Karpas-422 (cell line): ENCODE measurements at regions not wholly inside any gene's neighbourhood (a gene's known extent, or its start where the extent isn't known, plus 50 kb on each side); places are given as distances from the start of the nearest gene placed in this dataset.

Experiments
- DNase-seq: peaks from one replicate; pipeline ENCODE4 v3.0.0-alpha.2; 2015
- H2AFZ ChIP-seq: fragments of 200-600 bp; sonication (generic); 2 replicates; pipeline ENCODE4 v1.6.1; 2014; ENCODE audit warnings: antibody characterized with exemption, low read length, mixed read lengths
- H3K27ac ChIP-seq: fragments of 200-600 bp; sonication (generic); 2 replicates; pipeline ENCODE4 v1.5.1; 2014; ENCODE audit warnings: mild to moderate bottlenecking, low read length, moderate library complexity
- H3K27me3 ChIP-seq: fragments of 200-600 bp; sonication (generic); 2 replicates; pipeline ENCODE4 v1.6.1; 2014; ENCODE audit warnings: low read length, mixed read lengths
- H3K36me3 ChIP-seq: fragments of 200-600 bp; sonication (generic); 2 replicates; pipeline ENCODE4 v1.6.1; 2014; ENCODE audit warnings: low read length, mixed read lengths; ENCODE audit not compliant: insufficient read depth
- H3K4me1 ChIP-seq: fragments of 200-600 bp; sonication (generic); 2 replicates; pipeline ENCODE4 v1.6.1; 2014; ENCODE audit warnings: mild to moderate bottlenecking, low read length, mixed read lengths
- H3K4me2 ChIP-seq: fragments of 200-600 bp; sonication (generic); 2 replicates; pipeline ENCODE4 v1.6.1; 2014; ENCODE audit warnings: low read length, low read depth, mild to moderate bottlenecking; ENCODE audit not compliant: poor library complexity, severe bottlenecking
- H3K4me3 ChIP-seq: fragments of 200-600 bp; sonication (generic); 2 replicates; pipeline ENCODE4 v1.5.1; 2014; ENCODE audit warnings: mild to moderate bottlenecking, antibody characterized with exemption, low read length, mixed read lengths
- H3K79me2 ChIP-seq: fragments of 200-600 bp; sonication (generic); 2 replicates; pipeline ENCODE4 v1.6.1; 2014; ENCODE audit warnings: mild to moderate bottlenecking, low read length, mixed read lengths
- H3K9ac ChIP-seq: fragments of 200-600 bp; sonication (generic); 2 replicates; pipeline ENCODE4 v1.6.0; 2014; ENCODE audit warnings: low read length
- H3K9me2 ChIP-seq: fragments of 200-600 bp; sonication (generic), shearing (Covaris generic); replicated peaks from 2 replicates; pipeline ENCODE4 v1.6.0; 2014; ENCODE audit warnings: mild to moderate bottlenecking, low read length, moderate library complexity; ENCODE audit not compliant: insufficient read depth
- H3K9me3 ChIP-seq: fragments of 300-700, 200-600 bp; sonication (generic); 2 replicates; pipeline ENCODE4 v1.6.1; 2014; ENCODE audit warnings: low read length, mixed read lengths
- H4K20me1 ChIP-seq: fragments of 200-600 bp; sonication (generic); 2 replicates; pipeline ENCODE4 v1.6.1; 2014; ENCODE audit warnings: mild to moderate bottlenecking, antibody characterized with exemption, low read length, low read depth; ENCODE audit not compliant: insufficient read depth

DNA sequence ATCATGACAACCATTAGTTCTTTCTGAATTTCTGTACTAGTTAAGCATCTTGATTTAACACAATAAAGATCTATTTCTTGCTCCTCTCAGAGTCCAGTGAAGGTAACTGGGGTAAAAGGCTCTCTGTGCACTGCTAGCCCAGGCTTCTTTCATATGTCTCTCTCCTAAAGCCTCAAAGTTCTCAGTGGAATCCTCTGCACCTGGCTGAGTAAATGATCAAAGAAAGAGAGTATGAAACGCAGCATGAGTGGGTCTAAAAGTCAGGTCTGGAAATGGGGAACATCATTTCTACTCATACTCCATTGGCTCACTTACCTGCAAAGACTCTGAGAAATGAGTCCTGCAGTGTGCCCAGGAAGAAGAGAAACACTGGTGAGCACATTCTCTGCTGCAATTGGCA is 418.5 kb downstream of the PTPRC start:
- Histone ChIP-seq H3K4me3 (no peak overlapping the region), H3K9ac (no peak overlapping the region), H3K4me1 (no peaks in the 10 kb centered on the region), H3K4me2 (no peak overlapping the region), H3K27ac (no peak overlapping the region), H3K79me2 (no peaks in the 10 kb centered on the region), H3K9me3 (no peaks in the 10 kb centered on the region), H3K9me2 (no peaks in the 10 kb centered on the region), H4K20me1 (no peaks in the 10 kb centered on the region), H2AFZ (no peak overlapping the region), H3K27me3 (no peaks in the 10 kb centered on the region), H3K36me3 (no peaks in the 10 kb centered on the region)
- no peak for DNase-seq

GRCh38 chr1:199058281-199058680 is 419.4 kb downstream of the PTPRC start:
- Histone ChIP-seq H3K9me2 (no peaks in the 10 kb centered on the region), H3K36me3 (no peaks in the 10 kb centered on the region), H3K4me2 (no peak overlapping the region), H2AFZ (no peak overlapping the region), H4K20me1 (no peaks in the 10 kb centered on the region), H3K9ac (no peak overlapping the region), H3K27me3 (no peaks in the 10 kb centered on the region), H3K9me3 (no peaks in the 10 kb centered on the region), H3K27ac (no peak overlapping the region), H3K4me1 (no peaks in the 10 kb centered on the region), H3K79me2 (no peaks in the 10 kb centered on the region), H3K4me3 (no peak overlapping the region)
- DNase-seq = no peak

GRCh38 chr1:199064971-199065370 is 426.1 kb downstream of the PTPRC start:
- Histone ChIP-seq H3K4me3 (no peak overlapping the region), H2AFZ (no peak overlapping the region)

GRCh38 chr1:199067483-199067882 is 428.6 kb downstream of the PTPRC start:
- no peaks in the 10 kb centered on the region for H3K9me3 ChIP-seq
- H3K79me2 ChIP-seq = no peaks in the 10 kb centered on the region
- no peaks in the 10 kb centered on the region for H3K4me1 ChIP-seq
- no peaks in the 10 kb centered on the region for H3K27me3 ChIP-seq
- no peaks in the 10 kb centered on the region for H3K36me3 ChIP-seq
- H3K9me2 ChIP-seq = no peaks in the 10 kb centered on the region
- no peak for DNase-seq
- no peak overlapping the region for H3K27ac ChIP-seq
- no peak overlapping the region for H3K4me3 ChIP-seq
- H3K9ac ChIP-seq = no peak overlapping the region
- no peak overlapping the region for H2AFZ ChIP-seq
- no peaks in the 10 kb centered on the region for H4K20me1 ChIP-seq
- no peak overlapping the region for H3K4me2 ChIP-seq

More at GRCh38 chr1:199064971-199065370, 426.1 kb downstream of the PTPRC start:
- Histone ChIP-seq H3K36me3 (no peaks in the 10 kb centered on the region), H3K27ac (no peak overlapping the region), H3K79me2 (no peaks in the 10 kb centered on the region), H4K20me1 (no peaks in the 10 kb centered on the region), H3K4me2 (no peak overlapping the region), H3K27me3 (no peaks in the 10 kb centered on the region), H3K9me2 (no peaks in the 10 kb centered on the region), H3K9ac (no peak overlapping the region), H3K4me1 (no peaks in the 10 kb centered on the region), H3K9me3 (no peaks in the 10 kb centered on the region)
- DNase-seq = no peak

DNA sequence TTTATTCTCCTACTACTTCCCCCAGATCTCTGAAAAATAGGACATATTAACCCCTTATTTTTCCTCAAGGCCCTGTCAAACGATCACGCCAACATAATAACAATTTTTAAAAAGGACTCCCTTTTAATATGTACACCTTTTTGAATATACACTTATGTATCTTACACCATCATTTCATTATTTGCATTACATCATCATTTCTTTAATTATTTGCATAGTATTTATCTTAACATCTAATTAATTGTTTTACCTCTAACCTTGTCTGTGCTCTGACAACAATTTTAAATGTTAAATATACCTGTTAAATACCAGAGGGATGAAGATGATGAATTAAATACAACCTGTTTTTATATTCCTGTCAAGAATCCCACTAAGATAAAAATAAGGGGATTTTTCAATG is 432.2 kb downstream of the PTPRC start:
- Histone ChIP-seq H3K9ac (no peak overlapping the region), H3K27me3 (no peaks in the 10 kb centered on the region), H3K79me2 (no peaks in the 10 kb centered on the region), H3K27ac (no peak overlapping the region), H3K36me3 (no peaks in the 10 kb centered on the region), H2AFZ (no peak overlapping the region), H4K20me1 (no peaks in the 10 kb centered on the region), H3K4me3 (no peak overlapping the region), H3K9me3 (no peaks in the 10 kb centered on the region), H3K9me2 (no peaks in the 10 kb centered on the region), H3K4me2 (no peak overlapping the region), H3K4me1 (no peaks in the 10 kb centered on the region)
- no peak for DNase-seq

DNA sequence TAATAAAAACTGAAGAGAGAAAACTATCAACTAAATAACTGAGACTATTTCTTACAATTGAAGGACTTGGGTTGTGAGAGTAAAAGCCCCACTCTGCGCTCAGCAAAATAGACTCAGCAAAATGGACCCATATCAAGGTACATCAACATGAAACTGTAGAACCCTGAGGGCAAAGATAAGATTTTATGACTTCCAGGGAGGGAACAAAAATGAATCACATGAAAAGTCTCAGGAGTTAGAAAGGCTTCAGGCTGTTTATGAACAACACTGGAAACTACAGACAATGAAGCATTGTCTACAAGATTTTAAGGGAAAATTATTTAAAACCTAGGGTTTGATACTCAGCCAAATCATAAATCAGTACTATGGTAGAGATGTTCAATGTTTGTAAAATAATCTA is 434.3 kb downstream of the PTPRC start:
- Histone ChIP-seq H3K4me1 (no peaks in the 10 kb centered on the region), H3K4me2 (no peak overlapping the region), H3K9me2 (no peaks in the 10 kb centered on the region), H3K4me3 (no peak overlapping the region), H4K20me1 (no peaks in the 10 kb centered on the region), H3K36me3 (no peaks in the 10 kb centered on the region), H2AFZ (no peak overlapping the region), H3K79me2 (no peaks in the 10 kb centered on the region), H3K27ac (no peak overlapping the region), H3K9me3 (no peaks in the 10 kb centered on the region), H3K27me3 (no peaks in the 10 kb centered on the region), H3K9ac (no peak overlapping the region)
- DNase-seq = no peak

DNA sequence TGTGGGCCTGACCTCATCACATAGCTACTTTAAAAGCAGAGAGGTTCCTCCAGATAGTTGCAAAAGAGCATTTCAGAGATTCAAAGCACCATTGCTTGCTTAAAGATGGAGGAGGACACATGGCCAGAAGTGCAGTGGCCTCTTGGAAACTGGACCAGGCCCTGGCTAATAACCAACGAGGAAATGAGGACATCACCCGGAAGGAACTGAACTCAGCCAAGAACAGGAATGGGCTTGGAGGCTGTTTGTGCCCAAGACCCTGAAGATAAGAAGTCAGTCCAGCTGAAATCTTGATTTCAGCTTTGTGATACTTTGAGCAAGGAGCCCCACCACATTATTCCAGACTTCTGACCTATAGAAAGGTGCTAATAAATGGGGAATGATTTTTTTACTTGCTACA is 437.0 kb downstream of the PTPRC start:
- DNase-seq = no peak
- Histone ChIP-seq H2AFZ (no peak overlapping the region), H3K9ac (no peak overlapping the region), H3K27me3 (no peaks in the 10 kb centered on the region), H3K36me3 (no peaks in the 10 kb centered on the region), H3K27ac (no peak overlapping the region), H3K4me2 (no peak overlapping the region), H3K9me2 (no peaks in the 10 kb centered on the region), H3K4me3 (no peak overlapping the region), H4K20me1 (no peaks in the 10 kb centered on the region), H3K4me1 (no peaks in the 10 kb centered on the region), H3K79me2 (no peaks in the 10 kb centered on the region), H3K9me3 (no peaks in the 10 kb centered on the region)

DNA sequence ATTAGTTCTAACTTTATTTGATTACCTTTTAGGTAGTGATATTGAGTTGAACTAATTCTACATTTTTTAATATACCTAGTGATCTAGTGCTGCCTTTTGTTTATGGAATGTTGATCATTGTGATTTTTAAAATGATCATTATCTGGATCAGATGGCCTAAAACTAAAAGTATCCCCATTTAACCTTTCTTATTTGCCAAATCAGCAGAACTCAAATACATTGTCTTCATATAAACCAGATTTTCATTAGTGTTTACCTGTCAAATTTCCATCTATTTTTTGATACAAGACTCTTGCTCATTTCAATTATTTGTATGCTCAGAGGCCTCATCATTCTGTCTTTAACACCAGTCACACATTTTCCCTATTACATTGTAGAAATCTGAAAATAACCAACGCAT is 441.2 kb downstream of the PTPRC start:
- Histone ChIP-seq H2AFZ (no peak overlapping the region), H3K79me2 (no peaks in the 10 kb centered on the region), H4K20me1 (no peaks in the 10 kb centered on the region), H3K4me3 (no peak overlapping the region), H3K9me2 (no peaks in the 10 kb centered on the region), H3K9ac (no peak overlapping the region), H3K27me3 (no peaks in the 10 kb centered on the region), H3K4me2 (no peak overlapping the region), H3K9me3 (no peaks in the 10 kb centered on the region), H3K27ac (no peak overlapping the region), H3K4me1 (no peaks in the 10 kb centered on the region), H3K36me3 (no peaks in the 10 kb centered on the region)
- DNase-seq = no peak

- no peak overlapping the region for H3K4me2 ChIP-seq
- DNase-seq = no peak
- no peak overlapping the region for H3K27ac ChIP-seq
- no peak overlapping the region for H3K9ac ChIP-seq
- no peaks in the 10 kb centered on the region for H3K27me3 ChIP-seq
- H3K4me1 ChIP-seq = no peaks in the 10 kb centered on the region
- H2AFZ ChIP-seq = no peak overlapping the region
- no peak overlapping the region for H3K4me3 ChIP-seq
- H3K79me2 ChIP-seq = no peaks in the 10 kb centered on the region
- no peaks in the 10 kb centered on the region for H3K9me3 ChIP-seq
- H4K20me1 ChIP-seq = no peaks in the 10 kb centered on the region
- no peaks in the 10 kb centered on the region for H3K9me2 ChIP-seq
- H3K36me3 ChIP-seq = no peaks in the 10 kb centered on the region
These were observed 442.9 kb downstream of the PTPRC start for GRCh38 chr1:199081739-199082138.
